ENCODE measurements at regions not wholly inside any gene's neighbourhood (a gene's known extent, or its start where the extent isn't known, plus 50 kb on each side); places are given as distances from the start of the nearest gene placed in this dataset.

GRCh38 chr5:126369995-126370731 lies 53.0 kb upstream of the GRAMD2B start (continued):
- 0 out of 2 replicates have a peak, but pooled peaks have one; percentile 25 for TF ChIP-seq ZNF792 (CRISPR knock-in tag; IDR thresholded peaks at IDR 0.05)
- 0 out of 2 replicates have a peak, but pooled peaks have one; percentile 6 for TF ChIP-seq HNRNPUL1 (IDR thresholded peaks at IDR 0.05; ENCODE audit: low read depth, low read length)
- no peak for TF ChIP-seq ZFP37 (CRISPR knock-in tag; IDR thresholded peaks at IDR 0.05; ENCODE audit: borderline replicate concordance)
- TF ChIP-seq IRF9 (CRISPR knock-in tag; IDR thresholded peaks at IDR 0.05; ENCODE audit: borderline replicate concordance), result no peak
- TF ChIP-seq ZEB1 (IDR thresholded peaks at IDR 0.05; ENCODE audit: insufficient replicate concordance, low read depth), result no peak
- no peak for TF ChIP-seq RFXANK (CRISPR knock-in tag; IDR thresholded peaks at IDR 0.05)
- 0 out of 2 replicates have a peak, but pooled peaks have one; percentile 53 for TF ChIP-seq HDAC1 (CRISPR knock-in tag; IDR thresholded peaks at IDR 0.05)
- no peak for TF ChIP-seq ZSCAN30 (CRISPR knock-in tag; IDR thresholded peaks at IDR 0.05)
- TF ChIP-seq ZNF3 (CRISPR knock-in tag; IDR thresholded peaks at IDR 0.05), result no peak
- peak; percentile 79; the same call in 1 of the 2 replicates for TF ChIP-seq ZKSCAN8 (CRISPR knock-in tag; IDR thresholded peaks at IDR 0.05; ENCODE audit: borderline replicate concordance)
- no peak for TF ChIP-seq SOX6 (IDR thresholded peaks at IDR 0.05)
- TF ChIP-seq SOX6 (CRISPR knock-in tag; IDR thresholded peaks at IDR 0.05), result 0 out of 2 replicates have a peak, but pooled peaks have one; percentile 6
- no peak for TF ChIP-seq LRRFIP1 (CRISPR knock-in tag; conservative IDR thresholded peaks at IDR 0.05)
- TF ChIP-seq POLR2AphosphoS2 (IDR thresholded peaks at IDR 0.05; ENCODE audit: low read depth, low read length), result no peak
- peak; percentile 31 to 53; a peak in 1 of 4 replicates for TF ChIP-seq POLR2A (IDR thresholded peaks at IDR 0.05; ENCODE audit: insufficient read depth in 1 of 2, low read depth in 2 of 2, low read length in 2 of 2)
- no peak for TF ChIP-seq KDM5A (IDR thresholded peaks at IDR 0.05; ENCODE audit: borderline replicate concordance, low read length)
- no peak for TF ChIP-seq ZNF329 (CRISPR knock-in tag; IDR thresholded peaks at IDR 0.05; ENCODE audit: low read depth)
- peak; percentile 70; the same call in 1 of the 2 replicates for TF ChIP-seq PHF21A (CRISPR knock-in tag; IDR thresholded peaks at IDR 0.05)
- peak; percentile 18; the same call in 1 of the 2 replicates for TF ChIP-seq POLR2G (IDR thresholded peaks at IDR 0.05; ENCODE audit: low read depth, low read length)
- TF ChIP-seq ZNF496 (CRISPR knock-in tag; IDR thresholded peaks at IDR 0.05; ENCODE audit: insufficient replicate concordance), result no peak
- peak; percentile 22; the same call in 1 of the 2 replicates for TF ChIP-seq TCF7 (IDR thresholded peaks at IDR 0.05; ENCODE audit: low read depth)
- TF ChIP-seq FOXO1 (CRISPR knock-in tag; IDR thresholded peaks at IDR 0.05), result peak; percentile 12; the same call in 1 of the 2 replicates
- no peak for TF ChIP-seq HMG20B (CRISPR knock-in tag; conservative IDR thresholded peaks at IDR 0.05)
- no peak for TF ChIP-seq KLF13 (CRISPR knock-in tag; IDR thresholded peaks at IDR 0.05)
- TF ChIP-seq YEATS2 (CRISPR knock-in tag; IDR thresholded peaks at IDR 0.05; ENCODE audit: borderline replicate concordance), result no peak
- no peak for TF ChIP-seq ZBTB42 (CRISPR knock-in tag; IDR thresholded peaks at IDR 0.05)
- TF ChIP-seq MIXL1 (CRISPR knock-in tag; IDR thresholded peaks at IDR 0.05), result peak; percentile 80
- peak; percentile 24 for TF ChIP-seq XRCC5 (optimal IDR thresholded peaks at IDR 0.05; ENCODE audit: low read length)
- peak; percentile 52 for TF ChIP-seq CEBPG (CRISPR knock-in tag; IDR thresholded peaks at IDR 0.05)
- no peak for TF ChIP-seq NR0B2 (CRISPR knock-in tag; IDR thresholded peaks at IDR 0.05)
- no peak for TF ChIP-seq SIN3B (IDR thresholded peaks at IDR 0.05; ENCODE audit: low read length)

Data from HepG2 (cell line).